A549 (cell line): ENCODE measurements at regions not wholly inside any gene's neighbourhood (a gene's known extent, or its start where the extent isn't known, plus 50 kb on each side); places are given as distances from the start of the nearest gene placed in this dataset.

Source experiments
- ATAC-seq, 2 experiments: fragments of 200-7000 bp in 1 of 2; fragments of >200 bp in 1 of 2; cut with Nextera tagmentation in 1 of 2; cut with Tn5 transposase in 1 of 2; 3 replicates each; pipeline versions ENCODE4 v1.8.0 to v1.9.1; 2018 to 2020; ENCODE audit warnings: mild to moderate bottlenecking in 1 of 2, moderate library complexity in 1 of 2
- CTCF ChIA-PET: fragments of 300-600 bp; sonication (Branson Sonifier 250); formaldehyde crosslinking; extraction: SDS; loops from one replicate; lab custom pipeline; 2021; ENCODE audit warnings: antibody characterized with exemption, inconsistent platforms; lab: Yijun Ruan, JAX
- POLR2A ChIA-PET: fragments of 350-600 bp; formaldehyde crosslinking; extraction: SDS; loops from one replicate; lab custom pipeline; 2021; ENCODE audit warnings: antibody characterized with exemption, inconsistent platforms; lab: Yijun Ruan, JAX
- DNase-seq, 2 experiments: peaks; one replicate each; pipeline versions ENCODE4 v3.0.0 to v3.0.0-alpha.2; 2011 to 2016; ENCODE audit warnings: low read depth in 1 of 2, low spot score in 1 of 2
- FAIRE-seq: peaks from 2 replicates; lab custom pipeline; 2011; peaks lifted over from hg19 to GRCh38; lab: Jason Lieb, UNC
- H3K27ac ChIP-seq, 2 experiments: fragments of >200 bp; sonication (Bioruptor Twin); formaldehyde crosslinking; 3 replicates each; pipeline ENCODE4 v1.5.1; 2016 to 2017
- H3K4me1 ChIP-seq: fragments of >200 bp; sonication (Bioruptor Twin); formaldehyde crosslinking; 3 replicates; pipeline ENCODE4 v1.6.1; 2016
- H3K4me2 ChIP-seq: fragments of >200 bp; sonication (Bioruptor Twin); formaldehyde crosslinking; 3 replicates; pipeline ENCODE4 v1.6.1; 2016
- H3K4me3 ChIP-seq: fragments of >200 bp; sonication (Bioruptor Twin); formaldehyde crosslinking; 3 replicates; pipeline ENCODE4 v1.5.1; 2016
- H3K9me3 ChIP-seq: fragments of >200 bp; sonication (Bioruptor Twin); formaldehyde crosslinking; 3 replicates; pipeline ENCODE4 v1.6.1; 2016
- BHLHE40 ChIP-seq: IDR thresholded peaks from 2 replicates; pipeline ENCODE4 v1.6.1; 2012; ENCODE audit warnings: low read depth, low read length, inconsistent platforms
- CEBPB ChIP-seq, 2 experiments: fragments of >200 bp in 1 of 2; sonication (Bioruptor Twin) in 1 of 2; formaldehyde crosslinking in 1 of 2; IDR thresholded peaks; 2 replicates each; pipeline ENCODE4 v1.6.1; 2012 to 2016
- CHD2 ChIP-seq: fragments of 150-350 bp; IDR thresholded peaks from 2 replicates; pipeline ENCODE4 v1.6.1; 2014; ENCODE audit warnings: low read length; ENCODE audit not compliant: partially characterized antibody
- EHF ChIP-seq: fragments of 250-450 bp; sonication (Bioruptor Pico); IDR thresholded peaks from 2 replicates; pipeline ENCODE4 v1.5.0; 2020; ENCODE audit warnings: mild to moderate bottlenecking
- EP300 ChIP-seq, 2 experiments: fragments of >200 bp; sonication (Bioruptor Twin); formaldehyde crosslinking; IDR thresholded peaks; 2 replicates in 1 of 2; 3 replicates in 1 of 2; pipeline ENCODE4 v1.6.1; 2016 to 2017
- HMGXB4 ChIP-seq: fragments of 250-450 bp; sonication (Bioruptor Pico); IDR thresholded peaks from 2 replicates; pipeline ENCODE4 v1.5.0; 2021; ENCODE audit warnings: mild to moderate bottlenecking, moderate library complexity, borderline replicate concordance
- HOXB5 ChIP-seq: fragments of 250-450 bp; sonication (Bioruptor Pico); IDR thresholded peaks from 2 replicates; pipeline ENCODE4 v1.5.0; 2020; ENCODE audit warnings: mild to moderate bottlenecking, moderate library complexity
- KDM1A ChIP-seq: fragments of 200-600 bp; sonication (generic); IDR thresholded peaks from 2 replicates; pipeline ENCODE4 v1.6.1; 2016; ENCODE audit warnings: low read depth, mild to moderate bottlenecking
- KDM5A ChIP-seq: fragments of 200-600 bp; sonication (generic); IDR thresholded peaks from 2 replicates; pipeline ENCODE4 v1.6.1; 2016; ENCODE audit warnings: antibody characterized with exemption, mild to moderate bottlenecking
- NFE2L2 ChIP-seq: fragments of 150-350 bp; conservative IDR thresholded peaks from 2 replicates; pipeline ENCODE4 v1.6.1; 2014; ENCODE audit warnings: low read length
- NPAS2 ChIP-seq: fragments of 250-450 bp; sonication (Bioruptor Pico); IDR thresholded peaks from 2 replicates; pipeline ENCODE4 v1.8.0; 2022; ENCODE audit warnings: mild to moderate bottlenecking, moderate library complexity, borderline replicate concordance
- NR3C1 ChIP-seq: fragments of >200 bp; sonication (Bioruptor Twin); formaldehyde crosslinking; IDR thresholded peaks from 3 replicates; pipeline ENCODE4 v1.6.1; 2017
- POLR2A ChIP-seq: IDR thresholded peaks from 2 replicates; pipeline ENCODE4 v1.6.1; 2012; ENCODE audit warnings: mild to moderate bottlenecking, low read length
- RAD21 ChIP-seq, 2 experiments: fragments of >200 bp in 1 of 2; sonication (Bioruptor Twin) in 1 of 2; formaldehyde crosslinking in 1 of 2; IDR thresholded peaks in 1 of 2; conservative IDR thresholded peaks in 1 of 2; 2 replicates in 1 of 2; 3 replicates in 1 of 2; pipeline ENCODE4 v1.6.1; 2012 to 2018; ENCODE audit warnings: inconsistent platforms in 1 of 2
- SREBF2 ChIP-seq: fragments of 450-650 bp; IDR thresholded peaks from 2 replicates; pipeline ENCODE4 v1.6.1; 2014; ENCODE audit warnings: mild to moderate bottlenecking, moderate library complexity
- TFCP2L1 ChIP-seq: fragments of 250-450 bp; sonication (Bioruptor Pico); IDR thresholded peaks from 2 replicates; pipeline ENCODE4 v1.5.0; 2021; ENCODE audit warnings: mild to moderate bottlenecking
- ZC3H11A ChIP-seq: fragments of 450-650 bp; IDR thresholded peaks from 2 replicates; pipeline ENCODE4 v1.6.1; 2014; ENCODE audit warnings: antibody characterized with exemption, mild to moderate bottlenecking
- WGBS: methylation state at CpG from one replicate; pipeline ENCODE4 v1.1.6; 2017; ENCODE audit errors: missing lambda C conversion rate; 5-methylcytosine and 5-hydroxymethylcytosine counted together
- TF ChIP-seq, protein P1 (sequence below): fragments of >200 bp; sonication (Bioruptor Twin); formaldehyde crosslinking; IDR thresholded peaks from 3 replicates; pipeline ENCODE4 v1.5.1; 2016
- TF ChIP-seq, protein P2 (sequence below): fragments of 150-350 bp; IDR thresholded peaks from 2 replicates; pipeline ENCODE4 v1.6.1; 2014; ENCODE audit warnings: low read depth, mild to moderate bottlenecking, low read length
- TF ChIP-seq, protein P3 (sequence below): IDR thresholded peaks from 2 replicates; pipeline ENCODE4 v1.6.1; 2012

- 72% methylated on average over 6 of the region's 7 CpGs for WGBS
- Histone ChIP-seq H3K4me2 (no peak overlapping the region), H3K9me3 (no peaks in the 10 kb centered on the region), H3K4me3 (no peak overlapping the region), H3K4me1 (no peaks in the 10 kb centered on the region), H3K27ac (no peak overlapping the region)
- ATAC-seq: no peak
- FAIRE-seq: no peak
- ChIA-PET CTCF (interaction anchor here (0.6 to 11.8 kb wide), 8 partner anchors 9 to 402 kb away, joined by 3 to 182 read pairs (median 4); no protein-coding TSS in a partner anchor), POLR2A (no interaction called here)
- TF ChIP-seq POLR2A: no peak
- no peak for TF ChIP-seq EP300 (IDR thresholded peaks at IDR 0.05)
- no peak for TF ChIP-seq HOXB5
- no peak for TF ChIP-seq RAD21 (conservative IDR thresholded peaks at IDR 0.05 in 1 of 2, IDR thresholded peaks at IDR 0.05 in 1 of 2)
- TF ChIP-seq TFCP2L1 (CRISPR knock-in tag): no peak
- no peak for TF ChIP-seq CEBPB (IDR thresholded peaks at IDR 0.05)
- no peak for TF ChIP-seq KDM1A
- TF ChIP-seq EHF (CRISPR knock-in tag): no peak
- no peak for TF ChIP-seq NFE2L2
- TF ChIP-seq HMGXB4 (CRISPR knock-in tag): no peak
- no peak for TF ChIP-seq NPAS2 (CRISPR knock-in tag)
- TF ChIP-seq CHD2: no peak
- no peak for TF ChIP-seq ZC3H11A
- TF ChIP-seq, protein P1, sequence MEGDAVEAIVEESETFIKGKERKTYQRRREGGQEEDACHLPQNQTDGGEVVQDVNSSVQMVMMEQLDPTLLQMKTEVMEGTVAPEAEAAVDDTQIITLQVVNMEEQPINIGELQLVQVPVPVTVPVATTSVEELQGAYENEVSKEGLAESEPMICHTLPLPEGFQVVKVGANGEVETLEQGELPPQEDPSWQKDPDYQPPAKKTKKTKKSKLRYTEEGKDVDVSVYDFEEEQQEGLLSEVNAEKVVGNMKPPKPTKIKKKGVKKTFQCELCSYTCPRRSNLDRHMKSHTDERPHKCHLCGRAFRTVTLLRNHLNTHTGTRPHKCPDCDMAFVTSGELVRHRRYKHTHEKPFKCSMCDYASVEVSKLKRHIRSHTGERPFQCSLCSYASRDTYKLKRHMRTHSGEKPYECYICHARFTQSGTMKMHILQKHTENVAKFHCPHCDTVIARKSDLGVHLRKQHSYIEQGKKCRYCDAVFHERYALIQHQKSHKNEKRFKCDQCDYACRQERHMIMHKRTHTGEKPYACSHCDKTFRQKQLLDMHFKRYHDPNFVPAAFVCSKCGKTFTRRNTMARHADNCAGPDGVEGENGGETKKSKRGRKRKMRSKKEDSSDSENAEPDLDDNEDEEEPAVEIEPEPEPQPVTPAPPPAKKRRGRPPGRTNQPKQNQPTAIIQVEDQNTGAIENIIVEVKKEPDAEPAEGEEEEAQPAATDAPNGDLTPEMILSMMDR: no peak
- TF ChIP-seq, protein P2, sequence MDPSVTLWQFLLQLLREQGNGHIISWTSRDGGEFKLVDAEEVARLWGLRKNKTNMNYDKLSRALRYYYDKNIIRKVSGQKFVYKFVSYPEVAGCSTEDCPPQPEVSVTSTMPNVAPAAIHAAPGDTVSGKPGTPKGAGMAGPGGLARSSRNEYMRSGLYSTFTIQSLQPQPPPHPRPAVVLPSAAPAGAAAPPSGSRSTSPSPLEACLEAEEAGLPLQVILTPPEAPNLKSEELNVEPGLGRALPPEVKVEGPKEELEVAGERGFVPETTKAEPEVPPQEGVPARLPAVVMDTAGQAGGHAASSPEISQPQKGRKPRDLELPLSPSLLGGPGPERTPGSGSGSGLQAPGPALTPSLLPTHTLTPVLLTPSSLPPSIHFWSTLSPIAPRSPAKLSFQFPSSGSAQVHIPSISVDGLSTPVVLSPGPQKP: no peak
- no peak for TF ChIP-seq KDM5A
- TF ChIP-seq, all 56 proteins: peak for 0
- DNase-seq: no peak
These were observed 57.4 kb upstream of the GLI2 start for GRCh38 chr2:120678251-120678650.

DNA sequence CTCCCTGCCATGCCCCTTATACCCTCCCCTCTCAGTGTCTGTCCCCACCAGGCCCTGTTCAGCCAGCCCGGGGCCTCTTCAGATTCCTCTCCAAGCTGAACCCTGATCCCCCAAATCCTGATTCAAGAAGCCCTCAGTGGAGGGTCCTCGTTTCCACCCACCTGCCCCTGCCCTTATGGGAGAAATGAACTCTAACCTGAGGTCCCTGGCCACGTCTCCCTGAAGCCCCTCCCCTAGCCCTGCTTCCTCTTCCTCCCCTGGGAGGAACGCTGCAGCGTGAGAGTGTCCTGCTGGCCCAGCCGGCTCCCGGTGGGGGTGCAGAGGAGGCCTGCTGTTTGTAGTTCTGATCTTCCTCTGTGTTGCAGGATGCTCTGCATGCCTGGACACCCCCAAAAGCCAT, 56.7 kb upstream of the GLI2 start:
- POLR2A ChIA-PET: no interaction called here
- H3K4me2 ChIP-seq: no peak overlapping the region
- CTCF ChIA-PET: interaction anchor here (1.6 to 11.8 kb wide), 6 partner anchors 9 to 366 kb away, joined by 3 to 182 read pairs (median 31); no protein-coding TSS in a partner anchor
- H3K27ac ChIP-seq: no peak overlapping the region
- no peak for FAIRE-seq
- ATAC-seq: no peak
- H3K4me3 ChIP-seq: no peak overlapping the region
- H3K9me3 ChIP-seq: no peaks in the 10 kb centered on the region
- WGBS: 60% methylated on average over 6 of the region's 7 CpGs
- no peaks in the 10 kb centered on the region for H3K4me1 ChIP-seq
- no peak for DNase-seq
- TF ChIP-seq TFCP2L1 (CRISPR knock-in tag) (no peak), SREBF2 (no peak), NR3C1 (no peak), CHD2 (no peak), BHLHE40 (no peak)
- TF ChIP-seq, protein P3, sequence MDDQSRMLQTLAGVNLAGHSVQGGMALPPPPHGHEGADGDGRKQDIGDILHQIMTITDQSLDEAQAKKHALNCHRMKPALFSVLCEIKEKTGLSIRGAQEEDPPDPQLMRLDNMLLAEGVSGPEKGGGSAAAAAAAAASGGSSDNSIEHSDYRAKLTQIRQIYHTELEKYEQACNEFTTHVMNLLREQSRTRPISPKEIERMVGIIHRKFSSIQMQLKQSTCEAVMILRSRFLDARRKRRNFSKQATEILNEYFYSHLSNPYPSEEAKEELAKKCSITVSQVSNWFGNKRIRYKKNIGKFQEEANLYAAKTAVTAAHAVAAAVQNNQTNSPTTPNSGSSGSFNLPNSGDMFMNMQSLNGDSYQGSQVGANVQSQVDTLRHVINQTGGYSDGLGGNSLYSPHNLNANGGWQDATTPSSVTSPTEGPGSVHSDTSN: no peak
